H7 (cell line): ENCODE measurements at regions not wholly inside any gene's neighbourhood (a gene's known extent, or its start where the extent isn't known, plus 50 kb on each side); places are given as distances from the start of the nearest gene placed in this dataset.

Experiments used
- DNase-seq: peaks from one replicate; pipeline ENCODE4 v3.0.0; 2012
- H3K27me3 ChIP-seq: 2 replicates; pipeline ENCODE4 v1.6.0; 2011; ENCODE audit warnings: mild to moderate bottlenecking, low read length; ENCODE audit not compliant: control insufficient read depth, insufficient read depth
- H3K36me3 ChIP-seq: replicated peaks from 2 replicates; pipeline ENCODE4 v1.5.1; 2011; ENCODE audit warnings: low read length; ENCODE audit not compliant: control insufficient read depth, insufficient read depth
- H3K4me3 ChIP-seq: 2 replicates; pipeline ENCODE4 v1.5.1; 2011; ENCODE audit warnings: low read depth, mild to moderate bottlenecking, control low read depth, low read length, moderate library complexity; ENCODE audit not compliant: insufficient read depth

DNA sequence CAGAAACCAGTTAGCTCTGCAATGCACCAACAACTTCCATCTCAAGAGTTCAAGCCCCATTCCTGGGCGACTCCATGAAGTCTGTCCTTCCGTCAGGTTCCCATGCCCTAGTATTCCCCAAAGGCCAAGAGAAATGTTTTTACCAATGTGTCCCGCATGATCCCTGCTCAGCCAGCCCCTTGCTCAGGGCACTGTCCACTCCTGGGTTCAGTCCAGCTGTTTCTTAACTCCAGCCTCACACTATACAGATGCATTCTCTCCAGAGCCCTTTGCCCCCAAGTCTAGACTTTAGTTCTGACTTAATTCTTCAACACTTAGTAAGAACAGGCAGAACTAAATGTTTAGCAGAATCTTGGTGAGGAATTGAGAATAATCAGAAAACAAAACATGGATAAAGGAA is 497.5 kb downstream of the SOX6 start:
- H3K4me3 ChIP-seq: no peak overlapping the region
- H3K27me3 ChIP-seq: no peaks in the 10 kb centered on the region
- H3K36me3 ChIP-seq: no peaks in the 10 kb centered on the region
- DNase-seq: no peak

DNA sequence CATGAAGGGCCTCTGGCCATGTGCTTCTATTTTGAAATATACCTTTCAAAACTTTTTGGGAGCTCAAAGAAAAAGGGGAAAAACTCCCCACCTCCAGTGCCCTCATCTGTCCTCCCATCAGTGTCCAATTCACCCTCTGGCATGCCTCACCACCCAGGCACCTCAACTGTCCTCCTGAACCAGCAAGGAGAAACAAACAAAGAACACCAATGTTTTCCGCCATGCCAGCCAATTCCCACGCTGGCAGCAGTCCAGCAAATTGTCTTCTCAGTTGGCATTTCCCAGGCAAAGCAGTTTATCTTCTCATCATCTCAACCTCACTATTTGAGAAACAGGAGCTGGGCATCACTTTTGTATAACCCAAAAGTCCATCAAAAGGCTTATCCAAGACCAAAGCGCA is 496.9 kb downstream of the SOX6 start:
- H3K4me3 ChIP-seq: no peak overlapping the region
- DNase-seq: no peak
- H3K36me3 ChIP-seq: no peaks in the 10 kb centered on the region
- H3K27me3 ChIP-seq: no peaks in the 10 kb centered on the region

- H3K36me3 ChIP-seq: no peaks in the 10 kb centered on the region
- H3K4me3 ChIP-seq: no peak overlapping the region
- no peaks in the 10 kb centered on the region for H3K27me3 ChIP-seq
- no peak for DNase-seq
Measured at GRCh38 chr11:15861256-15861655, 495.1 kb downstream of the SOX6 start.

- DNase-seq: no peak
- Histone ChIP-seq H3K27me3 (no peaks in the 10 kb centered on the region), H3K4me3 (no peak overlapping the region), H3K36me3 (no peaks in the 10 kb centered on the region)
Measured at GRCh38 chr11:15863411-15863810, 492.9 kb downstream of the SOX6 start.

DNA sequence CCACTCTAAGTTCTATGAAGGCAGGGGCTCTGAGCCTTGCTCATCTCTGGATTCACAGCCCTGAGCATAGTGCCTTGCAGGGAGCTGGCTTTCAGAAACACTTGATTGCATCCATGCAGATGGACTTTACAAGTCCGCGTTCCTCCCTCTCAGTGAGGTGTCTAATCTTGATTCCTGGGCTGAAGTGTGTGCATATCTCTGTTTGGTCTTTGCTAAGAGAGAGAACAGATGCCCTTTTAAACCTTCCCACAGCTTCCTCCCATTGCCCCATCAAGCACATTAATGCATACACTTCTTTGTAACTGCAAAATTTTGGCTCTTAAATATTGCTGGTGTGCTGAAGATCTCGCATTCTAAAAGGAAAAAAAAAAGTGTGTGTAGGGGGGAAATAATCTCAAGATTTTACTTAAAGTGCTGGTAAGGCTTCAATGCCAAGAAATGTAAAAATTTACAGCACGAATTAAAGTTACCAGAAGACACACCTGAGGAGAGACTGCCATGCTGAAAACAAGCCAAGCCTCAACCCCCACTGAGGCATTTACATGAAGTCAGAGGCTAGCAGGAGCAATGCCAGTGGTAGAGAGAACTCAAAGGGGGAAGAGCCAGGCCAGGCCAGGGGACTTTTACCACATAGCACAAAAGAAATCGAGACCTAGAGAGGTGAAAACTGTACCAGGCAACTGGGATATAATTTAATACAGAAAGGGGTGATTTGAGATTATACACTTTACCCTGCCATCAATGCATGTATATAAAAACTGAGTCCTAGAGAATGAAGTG is 492.1 kb downstream of the SOX6 start:
- Histone ChIP-seq H3K27me3 (no peaks in the 10 kb centered on the region), H3K4me3 (no peak overlapping the region), H3K36me3 (no peaks in the 10 kb centered on the region)
- DNase-seq: no peak

DNA sequence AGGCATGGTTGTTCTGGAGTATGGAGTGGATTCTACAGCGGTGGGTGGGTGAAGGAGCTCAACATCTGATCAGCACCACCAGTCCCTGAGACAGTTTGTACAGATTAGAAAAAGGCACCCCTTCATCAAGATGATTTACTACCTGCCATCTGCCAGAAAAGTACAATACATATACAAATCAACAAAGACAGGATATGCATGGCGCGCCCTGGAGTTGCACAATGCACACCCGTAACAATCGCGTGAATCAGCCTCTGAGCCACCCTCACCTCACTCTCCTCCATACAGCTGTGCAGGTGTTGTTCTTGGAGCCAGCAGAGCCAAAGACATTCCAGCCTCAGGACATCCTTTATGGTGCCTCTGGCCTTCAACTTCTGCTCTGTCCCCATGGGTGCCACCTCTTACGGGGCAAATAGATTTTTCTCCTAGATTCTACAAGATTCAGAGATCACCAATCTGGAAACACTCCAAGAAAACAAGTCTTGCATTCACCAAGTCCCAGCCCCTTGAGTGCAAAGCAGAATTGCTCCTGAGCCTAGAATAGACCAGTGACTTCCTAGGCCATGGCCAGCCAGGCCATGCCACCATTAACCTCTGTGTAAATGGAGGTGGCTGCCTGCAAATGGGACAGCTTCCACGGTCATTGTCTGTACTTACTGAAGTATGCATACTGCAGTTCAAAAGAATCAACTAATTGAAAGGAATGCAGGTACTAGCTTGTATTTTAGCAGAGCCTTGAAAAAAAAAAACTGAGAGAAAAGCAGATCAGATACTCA is 490.9 kb downstream of the SOX6 start:
- Histone ChIP-seq H3K27me3 (no peaks in the 10 kb centered on the region), H3K36me3 (no peaks in the 10 kb centered on the region), H3K4me3 (no peak overlapping the region)
- DNase-seq: no peak

DNA sequence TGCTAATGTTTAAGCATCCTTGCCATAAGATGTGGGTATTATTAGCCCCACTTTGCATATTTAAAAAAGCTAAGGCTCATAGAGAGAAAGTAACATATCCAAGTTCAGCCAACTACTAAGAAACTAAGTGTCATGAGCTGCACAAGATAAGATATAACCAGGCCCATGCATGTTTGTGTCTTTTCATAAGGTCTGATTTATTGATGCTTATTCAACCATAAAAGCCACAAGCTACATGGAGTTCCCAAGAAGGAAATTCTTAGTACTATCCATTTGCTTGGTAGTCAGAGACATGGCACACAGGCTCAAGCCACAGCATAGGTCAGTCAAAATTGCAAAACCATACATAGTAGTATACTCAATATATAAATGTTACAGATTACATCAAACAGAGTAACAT is 488.5 kb downstream of the SOX6 start:
- Histone ChIP-seq H3K27me3 (no peaks in the 10 kb centered on the region), H3K4me3 (no peak overlapping the region), H3K36me3 (no peaks in the 10 kb centered on the region)
- DNase-seq: no peak

DNA sequence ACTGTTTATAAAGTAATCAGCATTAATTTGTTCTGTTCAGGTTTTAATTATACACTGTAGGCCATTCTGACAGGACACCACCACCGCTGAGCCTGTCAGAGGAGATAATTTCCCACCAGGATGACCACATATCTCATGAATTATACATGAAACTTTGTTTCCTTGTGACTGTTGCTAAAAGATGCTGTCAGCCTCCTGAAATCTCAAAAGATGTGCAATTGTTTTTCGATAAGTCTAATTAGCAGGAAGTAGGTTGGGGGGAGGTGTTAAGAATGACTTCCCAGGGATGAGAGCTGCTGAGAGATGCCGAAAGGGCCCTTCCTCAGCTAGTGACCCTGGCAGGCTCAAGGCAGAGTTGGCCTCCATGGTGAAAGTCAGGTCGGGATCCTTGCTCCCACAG is 485.4 kb downstream of the SOX6 start:
- H3K36me3 ChIP-seq: no peaks in the 10 kb centered on the region
- H3K27me3 ChIP-seq: no peaks in the 10 kb centered on the region
- no peak for DNase-seq
- no peak overlapping the region for H3K4me3 ChIP-seq

DNA sequence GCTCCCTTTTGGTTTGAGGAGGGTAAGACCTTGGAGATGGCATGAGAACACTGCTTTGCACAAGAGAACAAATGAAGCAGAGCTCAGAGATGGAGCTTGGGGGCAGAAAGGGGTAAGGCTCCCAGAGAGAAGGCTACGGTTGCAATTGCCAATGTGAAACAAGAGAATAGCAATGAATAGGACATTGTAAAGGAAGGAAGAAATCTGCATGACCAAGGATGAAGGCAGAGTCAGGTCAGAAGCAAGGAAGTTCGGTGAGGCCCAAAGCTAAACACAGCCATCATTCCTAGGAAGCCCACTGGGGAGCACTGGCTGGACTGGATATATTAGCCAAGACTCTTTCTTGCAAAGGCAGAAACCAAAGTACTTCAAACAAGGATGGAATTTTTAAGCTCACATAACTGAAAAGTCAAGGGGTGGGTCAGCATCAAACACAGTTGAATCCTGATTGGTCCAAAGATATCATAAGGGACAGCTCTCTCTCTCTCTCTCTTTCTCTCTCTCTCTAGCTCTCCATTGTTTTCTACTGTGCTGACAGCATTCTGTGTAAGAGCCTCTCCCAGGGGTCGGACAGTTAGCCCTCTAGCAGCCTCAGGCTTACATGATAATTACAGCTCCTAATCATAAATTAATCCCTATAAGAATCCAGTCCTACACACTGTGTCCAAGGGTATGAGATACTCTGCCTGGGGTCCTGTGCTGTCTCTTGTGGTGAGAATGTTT is 484.3 kb downstream of the SOX6 start:
- Histone ChIP-seq H3K4me3 (no peak overlapping the region), H3K36me3 (no peaks in the 10 kb centered on the region), H3K27me3 (no peaks in the 10 kb centered on the region)
- DNase-seq: no peak

- no peak overlapping the region for H3K4me3 ChIP-seq
- no peak for DNase-seq
- no peaks in the 10 kb centered on the region for H3K36me3 ChIP-seq
- no peaks in the 10 kb centered on the region for H3K27me3 ChIP-seq
Measured at GRCh38 chr11:15873501-15873900, 482.8 kb downstream of the SOX6 start.

GRCh38 chr11:15874704-15875103 is 481.6 kb downstream of the SOX6 start:
- Histone ChIP-seq H3K27me3 (no peaks in the 10 kb centered on the region), H3K36me3 (no peaks in the 10 kb centered on the region), H3K4me3 (no peak overlapping the region)
- DNase-seq: no peak

DNA sequence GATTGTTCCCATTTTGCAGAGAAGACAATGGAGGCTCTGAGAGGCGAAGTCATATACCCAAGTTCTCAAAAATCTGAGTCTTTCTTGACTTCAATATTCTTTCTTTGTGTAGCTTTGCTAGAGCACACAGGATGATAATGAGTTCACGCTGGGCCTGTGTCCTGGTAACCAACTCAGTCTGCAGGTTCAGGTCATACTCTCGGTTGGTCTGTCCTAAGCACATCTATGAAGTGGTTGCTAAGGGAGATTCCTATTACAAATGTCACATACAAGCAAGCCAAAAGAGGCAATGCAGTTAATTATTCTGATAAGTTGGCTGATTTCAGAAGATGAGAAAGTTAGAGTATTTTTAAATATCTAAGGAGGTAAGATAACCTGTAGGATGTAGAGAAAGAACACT is 481.0 kb downstream of the SOX6 start:
- Histone ChIP-seq H3K27me3 (no peaks in the 10 kb centered on the region), H3K36me3 (no peaks in the 10 kb centered on the region), H3K4me3 (no peak overlapping the region)
- DNase-seq: no peak

DNA sequence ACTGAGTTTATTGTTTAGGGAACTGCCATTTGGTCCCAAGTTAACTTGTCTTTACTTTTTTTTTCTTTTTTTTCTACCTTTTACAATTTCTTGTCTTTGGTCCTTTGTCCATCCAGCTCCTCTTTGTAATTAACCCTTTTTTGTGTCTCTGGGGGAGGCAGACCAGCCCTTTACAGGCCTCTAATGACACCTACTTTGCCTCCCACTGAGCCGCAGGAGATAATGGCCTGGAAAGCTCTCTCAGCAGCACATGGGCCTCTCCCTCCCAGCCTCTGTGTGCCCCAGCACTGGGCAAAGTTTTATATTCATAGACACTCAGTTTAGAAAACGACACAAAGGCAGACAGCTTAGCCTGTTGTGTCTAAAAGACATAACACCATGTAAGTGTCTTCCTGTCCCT is 480.4 kb downstream of the SOX6 start:
- H3K4me3 ChIP-seq: no peak overlapping the region
- no peaks in the 10 kb centered on the region for H3K36me3 ChIP-seq
- DNase-seq: no peak
- no peaks in the 10 kb centered on the region for H3K27me3 ChIP-seq

- no peak for DNase-seq
- Histone ChIP-seq H3K4me3 (no peak overlapping the region), H3K27me3 (no peaks in the 10 kb centered on the region), H3K36me3 (no peaks in the 10 kb centered on the region)
Measured at GRCh38 chr11:15878756-15879155, 477.6 kb downstream of the SOX6 start.

- Histone ChIP-seq H3K4me3 (no peak overlapping the region), H3K27me3 (no peaks in the 10 kb centered on the region), H3K36me3 (no peaks in the 10 kb centered on the region)
- no peak for DNase-seq
Measured at GRCh38 chr11:15880291-15880690, 476.1 kb downstream of the SOX6 start.
